OCI-LY7 (cell line): ENCODE measurements at regions not wholly inside any gene's neighbourhood (a gene's known extent, or its start where the extent isn't known, plus 50 kb on each side); places are given as distances from the start of the nearest gene placed in this dataset.

ENCODE experiments used
- BruUV-seq: library from RNA; stranded (reverse); fragments of 400-500 nt; replicated peaks from 2 replicates; lab custom pipeline; 2021; lab: Mats Ljungman, UMichigan
- CTCF ChIA-PET: fragments of 300-600 bp; sonication (Branson Sonifier 250); formaldehyde crosslinking; loops from one replicate; lab custom pipeline; 2022; ENCODE audit warnings: antibody characterized with exemption; ENCODE audit not compliant: unreplicated experiment; lab: Charles Lee
- POLR2A ChIA-PET: fragments of 300-600 bp; sonication (Branson Sonifier 250); formaldehyde crosslinking; loops from one replicate; lab custom pipeline; 2022; ENCODE audit warnings: antibody characterized with exemption; lab: Charles Lee
- DNase-seq: peaks from one replicate; pipeline ENCODE4 v3.0.0-alpha.2; 2015; ENCODE audit warnings: low spot score
- H2AFZ ChIP-seq: fragments of 200-600 bp; sonication (generic), shearing (Covaris generic); 2 replicates; pipeline ENCODE4 v1.6.1; 2014; ENCODE audit warnings: mild to moderate bottlenecking, antibody characterized with exemption, low read length, moderate library complexity
- H3K27ac ChIP-seq: fragments of 200-600 bp; sonication (generic); 2 replicates; pipeline ENCODE4 v1.5.1; 2014; ENCODE audit warnings: mixed run types, low read depth, mild to moderate bottlenecking, moderate library complexity, low read length, inconsistent platforms; ENCODE audit not compliant: poor library complexity, severe bottlenecking
- H3K36me3 ChIP-seq: fragments of 200-600 bp; sonication (generic); 2 replicates; pipeline ENCODE4 v1.6.1; 2014; ENCODE audit warnings: mild to moderate bottlenecking, antibody characterized with exemption, low read length, moderate library complexity, mixed read lengths; ENCODE audit not compliant: insufficient read depth
- H3K4me1 ChIP-seq: fragments of 200-600 bp; sonication (generic); 2 replicates; pipeline ENCODE4 v1.5.1; 2014; ENCODE audit warnings: mild to moderate bottlenecking, low read length; ENCODE audit not compliant: insufficient read depth, poor library complexity, severe bottlenecking
- H3K4me2 ChIP-seq: fragments of 200-600 bp; sonication (generic); 2 replicates; pipeline ENCODE4 v1.6.1; 2014; ENCODE audit warnings: mild to moderate bottlenecking, low read length
- H3K4me3 ChIP-seq: fragments of 200-600 bp; sonication (generic); 2 replicates; pipeline ENCODE4 v1.5.1; 2014; ENCODE audit warnings: mild to moderate bottlenecking, low read depth, low read length; ENCODE audit not compliant: poor library complexity, severe bottlenecking
- H3K79me2 ChIP-seq: fragments of 200-600 bp; sonication (generic); 2 replicates; pipeline ENCODE4 v1.6.1; 2016; ENCODE audit warnings: low read depth, mild to moderate bottlenecking, low read length, moderate library complexity, mixed read lengths; ENCODE audit not compliant: insufficient read depth
- H3K9me2 ChIP-seq: fragments of 200-600 bp; sonication (generic); 2 replicates; pipeline ENCODE4 v1.6.1; 2016; ENCODE audit warnings: mild to moderate bottlenecking, low read length, mixed read lengths; ENCODE audit not compliant: insufficient read depth
- H3K9me3 ChIP-seq: fragments of 200-600 bp; sonication (generic); 2 replicates; pipeline ENCODE4 v1.6.1; 2014; ENCODE audit warnings: mild to moderate bottlenecking, mixed run types, low read length, mixed read lengths
- H4K20me1 ChIP-seq: fragments of 200-600 bp; sonication (generic); 2 replicates; pipeline ENCODE4 v1.6.1; 2014; ENCODE audit warnings: mild to moderate bottlenecking, antibody characterized with exemption, low read length, moderate library complexity, mixed read lengths; ENCODE audit not compliant: insufficient read depth
- CTCF ChIP-seq: fragments of 200-600 bp; sonication (generic); conservative IDR thresholded peaks from 2 replicates; pipeline ENCODE4 v1.5.1; 2014; ENCODE audit warnings: mild to moderate bottlenecking, antibody characterized with exemption, low read length, moderate library complexity, mixed read lengths
- EZH2phosphoT487 ChIP-seq: fragments of 200-600 bp; sonication (generic); IDR thresholded peaks from 2 replicates; pipeline ENCODE4 v1.6.1; 2018; ENCODE audit warnings: low read depth, borderline replicate concordance, mild to moderate bottlenecking, mixed run types, antibody characterized with exemption, low read length, moderate library complexity, mixed read lengths
- intact Hi-C: fragments of 100-400 bp; cut with micrococcal nuclease; formaldehyde crosslinking; loops from one replicate; pipeline ENCODE4 v1.10.0; 2022; ENCODE audit not compliant: unreplicated experiment

- Histone ChIP-seq H3K27ac (no peak overlapping the region), H2AFZ (peak overlapping the region; percentile 56; the same call in 1 of the 2 replicates), H3K9me2 (no peaks in the 10 kb centered on the region), H3K4me2 (peak overlapping the region; percentile 67; the same call in 1 of the 2 replicates), H4K20me1 (no peaks in the 10 kb centered on the region), H3K9me3 (no peaks in the 10 kb centered on the region), H3K4me3 (no peak overlapping the region), H3K79me2 (no peaks in the 10 kb centered on the region), H3K4me1 (peaks cover 52% of the 10 kb centered on the region), H3K36me3 (no peaks in the 10 kb centered on the region; the same call in 1 of the 2 replicates)
- DNase-seq: no peak
- TF ChIP-seq CTCF (no peak), EZH2phosphoT487 (no peak)
- no TSS peak for BruUV-seq
- ChIA-PET POLR2A (interaction anchor here (0.6 to 1.1 kb wide), 3 partner anchors 10 to 102 kb away, joined by 3 to 6 read pairs (median 4); no protein-coding TSS in a partner anchor), CTCF (interaction anchor here (0.8 kb wide), 1 partner anchor 44 kb away, joined by 3 read pairs; no protein-coding TSS in a partner anchor)
- intact Hi-C loops: no loop called here
Measured at GRCh38 chr6:150697515-150697914, 97.8 kb downstream of the PLEKHG1 start.

DNA sequence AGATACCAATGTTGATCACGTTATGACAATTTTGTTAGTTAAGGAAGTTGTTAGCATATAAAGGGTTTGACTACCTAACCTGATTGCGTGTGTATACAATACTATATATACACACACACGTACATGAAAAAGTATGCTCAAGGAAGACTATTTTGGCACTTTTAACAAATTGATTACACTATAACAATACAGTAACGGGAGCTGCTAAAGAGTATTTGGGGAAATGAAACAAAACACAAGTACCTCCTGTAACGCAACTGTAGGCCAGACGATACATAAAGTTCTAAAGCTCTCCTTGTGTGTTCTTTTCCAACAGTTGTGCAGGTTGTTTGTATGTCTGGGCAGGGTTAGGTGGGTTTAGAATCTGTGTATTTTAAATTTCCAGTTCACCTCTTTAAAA is 98.7 kb downstream of the PLEKHG1 start:
- TF ChIP-seq EZH2phosphoT487 (no peak), CTCF (no peak)
- H3K27ac ChIP-seq: peak overlapping the region; percentile 49
- no peaks in the 10 kb centered on the region for H3K9me2 ChIP-seq
- no peaks in the 10 kb centered on the region for H3K36me3 ChIP-seq
- H2AFZ ChIP-seq: peak overlapping the region; percentile 56; the same call in 1 of the 2 replicates
- no peaks in the 10 kb centered on the region for H4K20me1 ChIP-seq
- intact Hi-C loops: loop anchor here (2.0 kb wide), 1 partner anchor 22 kb away; no protein-coding TSS in a partner anchor
- CTCF ChIA-PET: interaction anchor here (0.6 kb wide), 1 partner anchor 67 kb away, joined by 4 read pairs; no protein-coding TSS in a partner anchor
- H3K4me2 ChIP-seq: peak overlapping the region; percentile 67
- BruUV-seq: no TSS peak
- POLR2A ChIA-PET: interaction anchor here (0.6 to 1.3 kb wide), 8 partner anchors 8 to 280 kb away, joined by 3 to 10 read pairs (median 4); no protein-coding TSS in a partner anchor
- peak; percentile 67 for DNase-seq
- peaks cover 58% of the 10 kb centered on the region for H3K4me1 ChIP-seq
- no peaks in the 10 kb centered on the region for H3K9me3 ChIP-seq
- H3K4me3 ChIP-seq: peak overlapping the region; percentile 29
- H3K79me2 ChIP-seq: no peaks in the 10 kb centered on the region

- Histone ChIP-seq H3K9me3 (no peaks in the 10 kb centered on the region), H3K36me3 (no peaks in the 10 kb centered on the region), H2AFZ (peak overlapping the region; percentile 43), H3K27ac (no peak overlapping the region), H4K20me1 (no peaks in the 10 kb centered on the region; the same call in 1 of the 2 replicates), H3K4me1 (peaks cover 56% of the 10 kb centered on the region), H3K4me3 (no peak overlapping the region), H3K9me2 (no peaks in the 10 kb centered on the region), H3K4me2 (peak overlapping the region; percentile 28; the same call in 1 of the 2 replicates), H3K79me2 (no peaks in the 10 kb centered on the region)
- CTCF ChIA-PET: interaction anchor here (0.6 to 1.2 kb wide), 2 partner anchors 10 to 17 kb away, joined by 3 read pairs; no protein-coding TSS in a partner anchor
- TF ChIP-seq CTCF (no peak), EZH2phosphoT487 (no peak)
- intact Hi-C loops: no loop called here
- no TSS peak for BruUV-seq
- no peak for DNase-seq
- POLR2A ChIA-PET: interaction anchor here (0.6 to 2.1 kb wide), 9 partner anchors 12 to 285 kb away, joined by 3 to 13 read pairs (median 4); no protein-coding TSS in a partner anchor
Measured at GRCh38 chr6:150702675-150703074, 103.0 kb downstream of the PLEKHG1 start.
